COR-L47 (cell line): ENCODE measurements at regions not wholly inside any gene's neighbourhood (a gene's known extent, or its start where the extent isn't known, plus 50 kb on each side); places are given as distances from the start of the nearest gene placed in this dataset.

Source experiments
- DNase-seq: peaks from one replicate; lab custom pipeline; 2025; lab: John Stamatoyannopoulos, UW

GRCh38 chr6:14635934-14636591 lies 518.5 kb downstream of the CD83 start:
- DNase-seq = no peak

- no peak for DNase-seq
Observed at GRCh38 chr6:14638435-14638905, 520.9 kb downstream of the CD83 start.

- DNase-seq = peak; percentile 79
Observed at GRCh38 chr6:14638906-14639761, 521.6 kb downstream of the CD83 start.

- DNase-seq = no peak
Observed at GRCh38 chr6:14639983-14640599, 522.5 kb downstream of the CD83 start.

GRCh38 chr6:14640631-14641030 lies 523.1 kb downstream of the CD83 start:
- no peak for DNase-seq

GRCh38 chr6:14641423-14642135 lies 524.0 kb downstream of the CD83 start:
- DNase-seq = no peak

GRCh38 chr6:14642136-14642505 lies 524.5 kb downstream of the CD83 start:
- DNase-seq = no peak

GRCh38 chr6:14642842-14643241 lies 525.3 kb downstream of the CD83 start:
- no peak for DNase-seq

- no peak for DNase-seq
Observed at GRCh38 chr6:14644381-14644780, 526.8 kb downstream of the CD83 start.

GRCh38 chr6:14645221-14645620 lies 527.6 kb downstream of the CD83 start:
- DNase-seq = peak; percentile 74

- no peak for DNase-seq
Observed at GRCh38 chr6:14645841-14646240, 528.3 kb downstream of the CD83 start.

GRCh38 chr6:14646371-14646770 lies 528.8 kb downstream of the CD83 start:
- no peak for DNase-seq

- DNase-seq = no peak
Observed at GRCh38 chr6:14647357-14647756, 529.8 kb downstream of the CD83 start.

GRCh38 chr6:14652536-14652935 lies 535.0 kb downstream of the CD83 start:
- no peak for DNase-seq

- DNase-seq = no peak
Observed at GRCh38 chr6:14655201-14656061, 537.9 kb downstream of the CD83 start.

- no peak for DNase-seq
Observed at GRCh38 chr6:14656078-14656521, 538.5 kb downstream of the CD83 start.

- DNase-seq = no peak
Observed at GRCh38 chr6:14656649-14657048, 539.1 kb downstream of the CD83 start.

GRCh38 chr6:14658030-14658429 lies 540.5 kb downstream of the CD83 start:
- DNase-seq = no peak

- no peak for DNase-seq
Observed at GRCh38 chr6:14658886-14659561, 541.5 kb downstream of the CD83 start.

- no peak for DNase-seq
Observed at GRCh38 chr6:14659841-14660240, 542.3 kb downstream of the CD83 start.
